Type B pancreatic cell (in vitro differentiated cells): ENCODE measurements at regions not wholly inside any gene's neighbourhood (a gene's known extent, or its start where the extent isn't known, plus 50 kb on each side); places are given as distances from the start of the nearest gene placed in this dataset.
A peak's percentile ranks its signal among the peaks of the same experiment; 100 is the strongest.

Experiments
- DNase-seq: peaks from one replicate; pipeline ENCODE4 v3.0.0; 2021; ENCODE audit warnings: mixed read lengths; ENCODE audit not compliant: unreplicated experiment; ENCODE audit errors: extremely low spot score
- H3K27ac Mint-ChIP-seq: 2 replicates; pipeline ENCODE4 v1.8.0; 2021; ENCODE audit warnings: mild to moderate bottlenecking, mixed read lengths
- H3K27me3 Mint-ChIP-seq: 2 replicates; pipeline ENCODE4 v1.8.0; 2021; ENCODE audit warnings: mixed read lengths
- H3K36me3 Mint-ChIP-seq: 2 replicates; pipeline ENCODE4 v1.8.0; 2021; ENCODE audit warnings: mixed read lengths
- H3K4me1 Mint-ChIP-seq: one replicate; pipeline ENCODE4 v1.8.0; 2021; ENCODE audit warnings: mixed read lengths; ENCODE audit not compliant: unreplicated experiment
- H3K4me3 Mint-ChIP-seq: 2 replicates; pipeline ENCODE4 v1.8.0; 2021; ENCODE audit warnings: mild to moderate bottlenecking, mixed read lengths
- H3K9me3 Mint-ChIP-seq: 2 replicates; pipeline ENCODE4 v1.8.0; 2021; ENCODE audit warnings: mixed read lengths
- CTCF ChIP-seq: fragments of 200-600 bp; sonication (generic); conservative IDR thresholded peaks from 2 replicates; pipeline ENCODE4 v1.5.0; 2021; ENCODE audit warnings: antibody characterized with exemption, mild to moderate bottlenecking

- Mint-ChIP-seq H3K27me3 (no peaks in the 10 kb centered on the region), H3K36me3 (no peaks in the 10 kb centered on the region), H3K9me3 (peaks cover 7% of the 10 kb centered on the region), H3K4me3 (no peak overlapping the region), H3K4me1 (peaks cover 6% of the 10 kb centered on the region), H3K27ac (peak overlapping the region; percentile 39)
- DNase-seq = no peak
- TF ChIP-seq CTCF = no peak
Observed at GRCh38 chr2:160730296-160730995, 236.8 kb upstream of the RBMS1 start.

- no peaks in the 10 kb centered on the region for H3K36me3 Mint-ChIP-seq
- no peaks in the 10 kb centered on the region for H3K27me3 Mint-ChIP-seq
- peaks cover 13% of the 10 kb centered on the region for H3K9me3 Mint-ChIP-seq
- H3K4me3 Mint-ChIP-seq = no peak overlapping the region
- peaks cover 12% of the 10 kb centered on the region for H3K4me1 Mint-ChIP-seq
- no peak overlapping the region for H3K27ac Mint-ChIP-seq
- no peak for TF ChIP-seq CTCF
- DNase-seq = no peak
Observed at GRCh38 chr2:160731415-160731814, 237.8 kb upstream of the RBMS1 start.

GRCh38 chr2:160731856-160732255 lies 238.2 kb upstream of the RBMS1 start:
- peaks cover 16% of the 10 kb centered on the region for H3K4me1 Mint-ChIP-seq
- no peak for TF ChIP-seq CTCF

GRCh38 chr2:160735696-160736095 lies 242.1 kb upstream of the RBMS1 start:
- peak overlapping the region; percentile 66 for H3K27ac Mint-ChIP-seq
- DNase-seq = no peak
- no peaks in the 10 kb centered on the region for H3K36me3 Mint-ChIP-seq
- TF ChIP-seq CTCF = no peak
- H3K4me1 Mint-ChIP-seq = peaks cover 18% of the 10 kb centered on the region
- H3K4me3 Mint-ChIP-seq = no peak overlapping the region
- H3K27me3 Mint-ChIP-seq = no peaks in the 10 kb centered on the region
- H3K9me3 Mint-ChIP-seq = peaks cover 15% of the 10 kb centered on the region

More at GRCh38 chr2:160731856-160732255, 238.2 kb upstream of the RBMS1 start:
- Mint-ChIP-seq H3K4me3 (no peak overlapping the region), H3K36me3 (no peaks in the 10 kb centered on the region), H3K27ac (no peak overlapping the region), H3K9me3 (peaks cover 15% of the 10 kb centered on the region), H3K27me3 (no peaks in the 10 kb centered on the region)
- no peak for DNase-seq

DNA sequence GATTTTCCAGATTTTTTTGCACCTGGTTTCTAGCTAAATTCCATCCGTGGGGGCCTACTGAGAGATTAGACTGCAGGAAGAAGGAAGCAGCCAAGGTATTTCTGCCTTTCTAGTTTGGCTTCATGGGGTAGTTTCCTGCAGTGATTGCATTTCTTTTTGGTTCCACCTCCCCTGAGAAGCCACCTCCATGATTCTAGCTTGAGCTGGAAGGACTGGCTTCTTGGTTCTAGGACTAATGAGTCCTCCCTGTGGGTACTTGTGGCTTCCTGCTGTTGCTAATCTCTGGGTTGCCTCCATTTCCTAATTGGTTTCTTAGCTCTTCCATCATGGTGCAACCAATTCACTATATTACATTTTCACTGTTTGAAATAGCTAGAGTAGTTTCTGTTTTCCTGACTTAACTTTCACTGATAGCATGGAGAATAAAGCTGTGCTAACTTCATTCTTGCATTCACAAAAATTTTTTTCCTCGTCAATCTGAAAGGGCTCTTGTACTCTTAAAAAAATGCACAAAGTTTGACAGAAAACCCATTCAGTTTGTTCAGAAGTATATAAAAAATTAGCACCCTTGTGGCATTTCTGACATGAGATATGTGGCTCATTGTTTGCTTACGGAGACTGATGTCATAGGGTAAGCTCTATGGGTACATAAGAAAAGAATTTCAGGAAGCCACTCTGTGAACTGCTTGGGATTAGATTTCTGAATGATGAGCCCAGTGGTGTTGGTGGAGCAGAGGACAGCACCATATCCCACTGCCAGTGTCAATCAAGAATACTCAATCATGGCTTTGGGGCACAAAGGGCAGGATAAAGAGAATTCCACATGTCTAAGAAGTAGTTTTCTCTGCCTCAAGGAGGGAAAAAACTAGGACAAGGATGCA lies 242.8 kb upstream of the RBMS1 start:
- DNase-seq = no peak
- TF ChIP-seq CTCF = no peak
- Mint-ChIP-seq H3K4me3 (peak overlapping the region; percentile 13), H3K27me3 (no peaks in the 10 kb centered on the region), H3K27ac (peak overlapping the region; percentile 66), H3K36me3 (no peaks in the 10 kb centered on the region), H3K4me1 (peaks cover 18% of the 10 kb centered on the region), H3K9me3 (peaks cover 15% of the 10 kb centered on the region)
